Keratinocyte (primary cell): ENCODE measurements at regions not wholly inside any gene's neighbourhood (a gene's known extent, or its start where the extent isn't known, plus 50 kb on each side); places are given as distances from the start of the nearest gene placed in this dataset.

Experiments
- DNase-seq: peaks from one replicate; pipeline ENCODE4 v3.0.0-alpha.2; 2011; ENCODE audit warnings: low read depth, missing footprints, low spot score
- FAIRE-seq: peaks from 2 replicates; lab custom pipeline; 2011; peaks lifted over from hg19 to GRCh38; lab: Jason Lieb, UNC
- H2AFZ ChIP-seq: 2 replicates; pipeline ENCODE4 v1.6.0; 2012; ENCODE audit warnings: low read length, control low read depth, inconsistent platforms; ENCODE audit not compliant: control insufficient read depth
- H3K27ac ChIP-seq: 2 replicates; pipeline ENCODE4 v1.5.1; 2011; ENCODE audit warnings: low read length; ENCODE audit not compliant: control insufficient read depth, insufficient read depth
- H3K27me3 ChIP-seq: 3 replicates; pipeline ENCODE4 v1.6.0; 2011; ENCODE audit warnings: low read length; ENCODE audit not compliant: control insufficient read depth, insufficient read depth; ENCODE audit errors: extremely low read depth
- H3K36me3 ChIP-seq, 2 experiments: 2 replicates in 1 of 2; 3 replicates in 1 of 2; pipeline ENCODE4 v1.5.1; 2011; ENCODE audit warnings: low read length in 2 of 2, mild to moderate bottlenecking in 1 of 2; ENCODE audit not compliant: control insufficient read depth in 2 of 2, insufficient read depth in 2 of 2; ENCODE audit errors: extremely low read depth in 1 of 2
- H3K4me1 ChIP-seq: 3 replicates; pipeline ENCODE4 v1.5.1; 2011; ENCODE audit warnings: low read length; ENCODE audit not compliant: control insufficient read depth, insufficient read depth; ENCODE audit errors: extremely low read depth
- H3K4me2 ChIP-seq: 3 replicates; pipeline ENCODE4 v1.6.0; 2011; ENCODE audit warnings: low read depth, low read length; ENCODE audit not compliant: control insufficient read depth, insufficient read depth; ENCODE audit errors: extremely low read depth
- H3K4me3 ChIP-seq, 3 experiments: fragments of 200-600 bp in 1 of 3; sonication (generic) in 1 of 3; 2 replicates in 2 of 3; 3 replicates in 1 of 3; pipeline ENCODE4 v1.5.1; 2011 to 2016; ENCODE audit warnings: low read length in 3 of 3, mild to moderate bottlenecking in 3 of 3, control low read depth in 2 of 3, inconsistent platforms in 1 of 3, low read depth in 1 of 3, mixed read lengths in 1 of 3, mixed run types in 1 of 3, moderate library complexity in 1 of 3; ENCODE audit not compliant: control insufficient read depth in 2 of 3, insufficient read depth in 2 of 3; ENCODE audit errors: extremely low read depth in 1 of 3
- H3K79me2 ChIP-seq: 2 replicates; pipeline ENCODE4 v1.6.0; 2012; ENCODE audit warnings: low read length; ENCODE audit not compliant: control insufficient read depth, insufficient read depth
- H3K9ac ChIP-seq: 3 replicates; pipeline ENCODE4 v1.6.0; 2011; ENCODE audit warnings: low read length; ENCODE audit not compliant: control insufficient read depth, insufficient read depth; ENCODE audit errors: extremely low read depth
- H3K9me1 ChIP-seq: 3 replicates; pipeline ENCODE4 v1.6.0; 2011; ENCODE audit warnings: low read length; ENCODE audit not compliant: control insufficient read depth, insufficient read depth; ENCODE audit errors: extremely low read depth
- H3K9me3 ChIP-seq: 2 replicates; pipeline ENCODE4 v1.5.1; 2012; ENCODE audit warnings: low read depth, low read length; ENCODE audit not compliant: control insufficient read depth
- H4K20me1 ChIP-seq: 3 replicates; pipeline ENCODE4 v1.6.0; 2011; ENCODE audit warnings: low read length; ENCODE audit not compliant: control insufficient read depth, insufficient read depth; ENCODE audit errors: extremely low read depth
- EZH2 ChIP-seq: IDR thresholded peaks from one replicate; pipeline ENCODE4 v1.6.1; 2012; ENCODE audit warnings: inconsistent platforms, mild to moderate bottlenecking, low read length, moderate library complexity
- dilution Hi-C: fragments of 300-500 bp; cut with MboI; formaldehyde crosslinking; loops from one replicate; pipeline ENCODE4 v1.7.0; 2020; ENCODE audit warnings: low sequenced_read_pairs; ENCODE audit not compliant: extremely low pct_ligation_motif_present
- TF ChIP-seq, protein P1 (sequence below), 3 experiments: IDR thresholded peaks in 1 of 3; conservative IDR thresholded peaks in 1 of 3; optimal IDR thresholded peaks in 1 of 3; 2 replicates in 2 of 3; 3 replicates in 1 of 3; pipeline versions ENCODE3 to v1.5.1; 2011; ENCODE audit warnings: low read length in 3 of 3, mild to moderate bottlenecking in 3 of 3, moderate library complexity in 2 of 3, control low read depth in 1 of 3, inconsistent platforms in 1 of 3; ENCODE audit not compliant: insufficient read depth in 2 of 3; ENCODE audit errors: extremely low read depth in 1 of 3

DNA sequence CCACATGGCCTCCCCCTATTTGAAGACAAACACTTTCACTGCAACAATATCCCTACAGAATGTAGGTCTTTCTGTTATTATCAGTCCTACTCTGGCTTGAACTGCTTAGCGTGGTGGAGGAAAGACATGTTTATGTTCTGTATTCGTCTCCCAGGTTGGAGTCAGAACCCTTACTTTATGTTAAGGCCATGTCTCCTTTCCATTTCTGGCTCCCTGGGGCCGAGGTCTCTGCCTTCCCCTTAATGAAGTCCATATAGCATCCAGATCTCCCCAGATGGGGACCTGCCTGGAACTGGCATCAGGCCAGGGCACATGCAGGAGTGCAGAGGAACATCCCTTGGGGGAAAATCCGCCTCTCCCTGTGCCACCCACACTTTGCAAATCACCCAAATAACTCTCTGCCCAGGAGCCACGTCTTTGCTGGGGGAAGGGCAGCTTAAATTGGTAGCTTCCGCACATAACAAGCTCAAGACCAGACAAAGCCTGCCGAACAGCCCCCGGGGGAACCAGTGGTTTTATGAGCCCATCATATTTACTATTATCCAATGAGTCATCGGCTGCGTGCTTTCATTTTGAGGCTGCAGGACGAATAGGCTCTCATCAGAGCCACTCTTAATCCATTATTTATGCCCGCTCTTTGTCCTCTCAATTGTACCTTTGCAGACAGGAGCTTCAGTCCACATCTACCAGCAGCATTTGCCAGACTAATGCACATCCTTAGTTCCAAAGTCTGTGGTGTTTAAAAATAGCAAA is 237.0 kb downstream of the UACA start:
- Histone ChIP-seq H3K27me3 (peaks cover 63% of the 10 kb centered on the region), H3K9ac (no peak overlapping the region), H3K27ac (no peak overlapping the region), H3K36me3 (no peaks in the 10 kb centered on the region), H3K79me2 (no peaks in the 10 kb centered on the region), H2AFZ (no peak overlapping the region), H3K4me3 (peak overlapping the region in 2 of 3 experiments; percentile 26 to 35), H3K4me1 (peaks cover 19% of the 10 kb centered on the region), H3K9me1 (no peaks in the 10 kb centered on the region), H4K20me1 (peaks cover 9% of the 10 kb centered on the region), H3K9me3 (no peaks in the 10 kb centered on the region), H3K4me2 (peak overlapping the region; percentile 87)
- dilution Hi-C loops: no loop called here
- FAIRE-seq: no peak
- DNase-seq: no peak
- TF ChIP-seq, protein P1, sequence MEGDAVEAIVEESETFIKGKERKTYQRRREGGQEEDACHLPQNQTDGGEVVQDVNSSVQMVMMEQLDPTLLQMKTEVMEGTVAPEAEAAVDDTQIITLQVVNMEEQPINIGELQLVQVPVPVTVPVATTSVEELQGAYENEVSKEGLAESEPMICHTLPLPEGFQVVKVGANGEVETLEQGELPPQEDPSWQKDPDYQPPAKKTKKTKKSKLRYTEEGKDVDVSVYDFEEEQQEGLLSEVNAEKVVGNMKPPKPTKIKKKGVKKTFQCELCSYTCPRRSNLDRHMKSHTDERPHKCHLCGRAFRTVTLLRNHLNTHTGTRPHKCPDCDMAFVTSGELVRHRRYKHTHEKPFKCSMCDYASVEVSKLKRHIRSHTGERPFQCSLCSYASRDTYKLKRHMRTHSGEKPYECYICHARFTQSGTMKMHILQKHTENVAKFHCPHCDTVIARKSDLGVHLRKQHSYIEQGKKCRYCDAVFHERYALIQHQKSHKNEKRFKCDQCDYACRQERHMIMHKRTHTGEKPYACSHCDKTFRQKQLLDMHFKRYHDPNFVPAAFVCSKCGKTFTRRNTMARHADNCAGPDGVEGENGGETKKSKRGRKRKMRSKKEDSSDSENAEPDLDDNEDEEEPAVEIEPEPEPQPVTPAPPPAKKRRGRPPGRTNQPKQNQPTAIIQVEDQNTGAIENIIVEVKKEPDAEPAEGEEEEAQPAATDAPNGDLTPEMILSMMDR (optimal IDR thresholded peaks at IDR 0.05 in 1 of 3, IDR thresholded peaks at IDR 0.05 in 1 of 3, conservative IDR thresholded peaks at IDR 0.05 in 1 of 3; ENCODE audit: extremely low read depth in 1 of 3, insufficient read depth in 2 of 3, low read length in 3 of 3): no peak
- no peak for TF ChIP-seq EZH2

DNA sequence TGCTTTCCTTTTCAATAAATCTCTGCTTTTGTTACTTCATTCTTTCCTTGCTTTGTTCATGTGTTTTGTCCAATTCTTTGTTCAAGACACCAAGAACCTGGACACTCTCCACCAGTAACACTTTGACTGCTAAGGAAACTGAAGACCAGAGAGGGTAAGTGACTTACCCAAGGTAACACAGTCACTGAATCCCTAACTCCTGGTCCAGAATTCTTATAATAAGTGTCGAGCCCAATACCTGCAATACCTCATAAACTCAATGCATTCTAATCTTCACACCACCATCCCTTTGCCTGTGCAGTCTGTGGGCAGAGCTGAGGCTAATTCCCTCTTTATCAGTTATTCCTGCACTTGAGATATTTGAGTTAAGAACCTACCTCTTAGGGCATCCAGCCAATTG is 237.8 kb downstream of the UACA start:
- H3K27ac ChIP-seq: no peak overlapping the region

More for the DNA sequence above, 237.8 kb downstream of the UACA start:
- FAIRE-seq (no peak), DNase-seq (no peak)
- dilution Hi-C loops: no loop called here
- no peak overlapping the region for H3K4me2 ChIP-seq
- no peaks in the 10 kb centered on the region for H3K9me3 ChIP-seq
- TF ChIP-seq EZH2: no peak
- TF ChIP-seq, protein P1 (optimal IDR thresholded peaks at IDR 0.05 in 1 of 3, IDR thresholded peaks at IDR 0.05 in 1 of 3, conservative IDR thresholded peaks at IDR 0.05 in 1 of 3; ENCODE audit: extremely low read depth in 1 of 3, insufficient read depth in 2 of 3, low read length in 3 of 3): no peak
- H3K36me3 ChIP-seq: no peaks in the 10 kb centered on the region
- H3K27me3 ChIP-seq: peaks cover 64% of the 10 kb centered on the region
- no peak overlapping the region for H3K4me3 ChIP-seq
- H3K79me2 ChIP-seq: no peaks in the 10 kb centered on the region
- H2AFZ ChIP-seq: no peak overlapping the region
- no peaks in the 10 kb centered on the region for H3K9me1 ChIP-seq
- H3K9ac ChIP-seq: no peak overlapping the region
- peaks cover 19% of the 10 kb centered on the region for H3K4me1 ChIP-seq
- H4K20me1 ChIP-seq: peaks cover 9% of the 10 kb centered on the region
